ENCODE measurements at regions not wholly inside any gene's neighbourhood (a gene's known extent, or its start where the extent isn't known, plus 50 kb on each side); places are given as distances from the start of the nearest gene placed in this dataset.

- no peak for DNase-seq
Measured at GRCh38 chr1:25034736-25035522, 104.9 kb upstream of the RUNX3 start.

- peak; percentile 97 to 98 for DNase-seq
Measured at GRCh38 chr1:25033828-25034705, 104.0 kb upstream of the RUNX3 start.

- peak in 1 of 2 experiments; percentile 58 for DNase-seq
Measured at GRCh38 chr1:25033030-25033827, 103.2 kb upstream of the RUNX3 start.

- no peak for DNase-seq
Measured at GRCh38 chr1:25031966-25032667, 102.0 kb upstream of the RUNX3 start.

GRCh38 chr1:25031601-25031965, 101.5 kb upstream of the RUNX3 start:
- DNase-seq = no peak

- peak in 1 of 2 experiments; percentile 13 for DNase-seq
Measured at GRCh38 chr1:25030674-25031589, 100.9 kb upstream of the RUNX3 start.

GRCh38 chr1:25030012-25030411, 99.9 kb upstream of the RUNX3 start:
- DNase-seq = no peak

GRCh38 chr1:25028907-25029599, 99.0 kb upstream of the RUNX3 start:
- DNase-seq = no peak

GRCh38 chr1:25028587-25028906, 98.5 kb upstream of the RUNX3 start:
- DNase-seq = no peak

- DNase-seq = no peak
Measured at GRCh38 chr1:25027822-25028586, 97.9 kb upstream of the RUNX3 start.

- no peak for DNase-seq
Measured at GRCh38 chr1:25026730-25027450, 96.8 kb upstream of the RUNX3 start.

- no peak for DNase-seq
Measured at GRCh38 chr1:25026304-25026703, 96.2 kb upstream of the RUNX3 start.

- no peak for DNase-seq
Measured at GRCh38 chr1:25024615-25025350, 94.7 kb upstream of the RUNX3 start.

- DNase-seq = no peak
Measured at GRCh38 chr1:25023826-25024225, 93.8 kb upstream of the RUNX3 start.

GRCh38 chr1:25023190-25023578, 93.1 kb upstream of the RUNX3 start:
- DNase-seq = no peak

- DNase-seq = peak; percentile 92 to 94
Measured at GRCh38 chr1:25022361-25023189, 92.5 kb upstream of the RUNX3 start.

GRCh38 chr1:25021591-25022215, 91.6 kb upstream of the RUNX3 start:
- DNase-seq = no peak
